Transverse colon (tissue), 4 donors: ENCODE measurements at regions not wholly inside any gene's neighbourhood (a gene's known extent, or its start where the extent isn't known, plus 50 kb on each side); places are given as distances from the start of the nearest gene placed in this dataset.

Experiments
- DNase-seq: peaks from one replicate; pipeline ENCODE4 v3.0.0-alpha.2; 2019
- H3K27ac ChIP-seq, 4 donors: fragments of 200-600 bp; sonication (generic); 2 replicates each; pipeline ENCODE4 v1.5.1; 2016 to 2018; ENCODE audit warnings: inconsistent platforms in 4 of 4
- H3K27me3 ChIP-seq: fragments of 200-600 bp; sonication (generic); 2 replicates; pipeline ENCODE4 v1.5.1; 2017; ENCODE audit warnings: inconsistent platforms
- H3K36me3 ChIP-seq, 4 donors: fragments of 200-600 bp; sonication (generic); 2 replicates each; pipeline ENCODE4 v1.5.1; 2017 to 2019; ENCODE audit warnings: inconsistent platforms in 4 of 4
- H3K4me1 ChIP-seq, 4 donors: fragments of 200-600 bp; sonication (generic); 2 replicates each; pipeline ENCODE4 v1.5.1; 2017 to 2020; ENCODE audit warnings: inconsistent platforms in 4 of 4
- H3K4me3 ChIP-seq, 4 donors: fragments of 200-600 bp; sonication (generic); 1 replicate in 1 of 4; 2 replicates in 3 of 4; pipeline versions ENCODE4 v1.5.1 to v1.6.1; 2017 to 2019; ENCODE audit warnings: inconsistent platforms in 4 of 4
- H3K9me3 ChIP-seq, 2 donors: fragments of 200-600 bp; sonication (generic); 2 replicates each; pipeline ENCODE4 v1.5.1; 2017 to 2019; ENCODE audit warnings: inconsistent platforms in 2 of 2
- EP300 ChIP-seq: sonication (generic); formaldehyde crosslinking; IDR thresholded peaks from one replicate; pipeline ENCODE4 v1.6.1; 2017; ENCODE audit warnings: antibody characterized with exemption, low read depth
- POLR2A ChIP-seq: fragments of 450-650 bp; IDR thresholded peaks from one replicate; pipeline ENCODE4 v1.6.1; 2016; ENCODE audit warnings: antibody characterized with exemption, mild to moderate bottlenecking, moderate library complexity
- POLR2AphosphoS5 ChIP-seq, 3 donors: sonication (generic); formaldehyde crosslinking; IDR thresholded peaks; one replicate each; pipeline ENCODE4 v1.6.1; 2016; ENCODE audit warnings: antibody characterized with exemption in 3 of 3
- WGBS, 2 donors: methylation state at CpG; one replicate each; pipeline ENCODE4 v1.1.5; 2018; ENCODE audit warnings: low coverage in 1 of 2; 5-methylcytosine and 5-hydroxymethylcytosine counted together
- in situ Hi-C, 4 donors: fragments of 200-750 bp; cut with MboI; loops; one replicate each; pipeline versions ENCODE4 v1.15.0 to v1.15.1; 2017; ENCODE audit warnings: low sequenced_read_pairs in 3 of 4, low pct_ligation_motif_present in 1 of 4, low pct_unique_long_range_greater_than_20kb in 1 of 4
- intact Hi-C: fragments of 100-400 bp; cut with DNase I; formaldehyde crosslinking; loops from one replicate; pipeline ENCODE4 v1.15.1; 2023; ENCODE audit warnings: low total_unique reads
- TF ChIP-seq, protein P1 (sequence below), 5 experiments: fragments of 200-600 bp in 3 of 5; fragments of 450-650 bp in 2 of 5; sonication (generic) in 3 of 5; IDR thresholded peaks; 1 replicate in 2 of 5; 2 replicates in 3 of 5; pipeline ENCODE4 v1.5.1; 2016 to 2017; ENCODE audit warnings: antibody characterized with exemption in 5 of 5, inconsistent platforms in 3 of 5, mild to moderate bottlenecking in 2 of 5, moderate library complexity in 1 of 5

DNA sequence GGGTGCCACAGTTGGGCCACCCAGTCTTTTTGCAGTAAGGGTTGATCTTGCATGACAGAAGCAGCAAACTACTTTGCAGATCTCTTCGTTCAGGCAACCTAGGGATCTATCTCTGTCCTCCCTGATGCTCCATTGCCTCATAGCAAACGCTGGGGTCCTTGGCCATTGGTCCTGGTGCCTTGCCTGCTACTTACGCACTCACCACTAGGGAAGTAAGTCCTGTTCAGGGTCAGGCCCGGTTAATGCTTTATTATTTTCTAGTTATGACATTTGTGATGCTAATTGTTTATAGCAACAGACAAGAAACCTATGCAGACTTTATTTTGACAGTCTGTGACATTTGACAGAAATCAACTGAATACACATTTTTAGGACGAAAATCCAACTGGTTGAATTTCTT, 326.5 kb upstream of the FMN2 start:
- in situ Hi-C loops, result no loop called here
- no peaks in the 10 kb centered on the region for H3K27me3 ChIP-seq
- no peaks in the 10 kb centered on the region for H3K9me3 ChIP-seq
- DNase-seq, result no peak
- no peak overlapping the region for H3K27ac ChIP-seq
- TF ChIP-seq POLR2AphosphoS5 (IDR thresholded peaks at IDR 0.05) (no peak), POLR2A (no peak), EP300 (no peak)
- TF ChIP-seq, protein P1, sequence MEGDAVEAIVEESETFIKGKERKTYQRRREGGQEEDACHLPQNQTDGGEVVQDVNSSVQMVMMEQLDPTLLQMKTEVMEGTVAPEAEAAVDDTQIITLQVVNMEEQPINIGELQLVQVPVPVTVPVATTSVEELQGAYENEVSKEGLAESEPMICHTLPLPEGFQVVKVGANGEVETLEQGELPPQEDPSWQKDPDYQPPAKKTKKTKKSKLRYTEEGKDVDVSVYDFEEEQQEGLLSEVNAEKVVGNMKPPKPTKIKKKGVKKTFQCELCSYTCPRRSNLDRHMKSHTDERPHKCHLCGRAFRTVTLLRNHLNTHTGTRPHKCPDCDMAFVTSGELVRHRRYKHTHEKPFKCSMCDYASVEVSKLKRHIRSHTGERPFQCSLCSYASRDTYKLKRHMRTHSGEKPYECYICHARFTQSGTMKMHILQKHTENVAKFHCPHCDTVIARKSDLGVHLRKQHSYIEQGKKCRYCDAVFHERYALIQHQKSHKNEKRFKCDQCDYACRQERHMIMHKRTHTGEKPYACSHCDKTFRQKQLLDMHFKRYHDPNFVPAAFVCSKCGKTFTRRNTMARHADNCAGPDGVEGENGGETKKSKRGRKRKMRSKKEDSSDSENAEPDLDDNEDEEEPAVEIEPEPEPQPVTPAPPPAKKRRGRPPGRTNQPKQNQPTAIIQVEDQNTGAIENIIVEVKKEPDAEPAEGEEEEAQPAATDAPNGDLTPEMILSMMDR (IDR thresholded peaks at IDR 0.05), result no peak
- H3K4me1 ChIP-seq, result no peaks in the 10 kb centered on the region
- 86 to 95% methylated on average over 4 to 5 of the region's 5 CpGs for WGBS, 2 donors
- no peaks in the 10 kb centered on the region for H3K36me3 ChIP-seq
- intact Hi-C loops, result no loop called here
- no peak overlapping the region for H3K4me3 ChIP-seq

DNA sequence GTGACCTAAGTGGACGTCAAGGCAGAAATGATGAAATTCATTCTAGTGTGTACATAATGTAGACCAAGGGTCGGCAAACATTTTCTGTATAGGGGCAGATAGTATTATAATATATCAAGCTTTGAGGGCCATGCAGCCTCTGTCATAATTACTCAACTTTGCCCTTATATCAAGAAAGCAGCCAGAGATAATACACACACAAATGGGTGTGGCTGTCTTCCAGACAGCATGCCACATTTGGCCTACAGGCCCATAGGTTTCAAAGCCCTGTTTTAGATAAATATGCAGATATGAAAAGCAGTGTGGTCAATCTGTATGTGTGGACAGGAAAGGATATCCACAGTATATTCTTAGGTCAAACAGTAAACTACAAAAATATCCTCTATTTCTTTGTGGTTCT, 320.1 kb upstream of the FMN2 start:
- 66% methylated on average over 2 of the region's 2 CpGs; no CpG with 5 or more reads in 1 of the 2 donors for WGBS, 2 donors
- intact Hi-C loops (no loop called here), in situ Hi-C loops (no loop called here)
- Histone ChIP-seq H3K9me3 (no peaks in the 10 kb centered on the region), H3K27me3 (no peaks in the 10 kb centered on the region), H3K4me1 (peaks cover 0 to 5% (median 2%) of the 10 kb centered on the region in 4 donors), H3K4me3 (no peak overlapping the region), H3K27ac (no peak overlapping the region), H3K36me3 (no peaks in the 10 kb centered on the region)
- TF ChIP-seq, protein P1 (IDR thresholded peaks at IDR 0.05), result no peak
- TF ChIP-seq POLR2A (no peak), POLR2AphosphoS5 (IDR thresholded peaks at IDR 0.05) (no peak), EP300 (no peak)
- no peak for DNase-seq

DNA sequence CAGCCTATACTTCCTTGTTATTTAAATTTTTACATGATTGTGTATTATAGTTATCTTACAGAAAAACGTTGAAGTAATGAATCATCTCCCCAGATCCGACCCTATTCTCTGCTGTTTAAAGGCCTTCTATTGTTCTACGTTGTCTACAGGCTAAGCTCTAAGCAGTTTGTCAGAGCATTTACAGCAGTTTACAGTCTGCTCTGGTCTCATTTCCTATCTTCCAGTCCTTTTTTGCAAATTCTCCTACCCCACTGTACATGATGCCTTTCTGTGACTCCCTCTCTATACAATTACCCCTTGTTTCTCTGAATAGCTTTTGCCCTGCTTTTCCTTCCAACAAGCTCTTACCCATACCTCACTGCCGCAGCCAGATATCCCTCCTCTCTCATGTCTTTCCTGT, 319.2 kb upstream of the FMN2 start:
- peaks cover 0 to 5% (median 2%) of the 10 kb centered on the region in 4 donors for H3K4me1 ChIP-seq
- DNase-seq, result no peak
- intact Hi-C loops, result no loop called here

DNA sequence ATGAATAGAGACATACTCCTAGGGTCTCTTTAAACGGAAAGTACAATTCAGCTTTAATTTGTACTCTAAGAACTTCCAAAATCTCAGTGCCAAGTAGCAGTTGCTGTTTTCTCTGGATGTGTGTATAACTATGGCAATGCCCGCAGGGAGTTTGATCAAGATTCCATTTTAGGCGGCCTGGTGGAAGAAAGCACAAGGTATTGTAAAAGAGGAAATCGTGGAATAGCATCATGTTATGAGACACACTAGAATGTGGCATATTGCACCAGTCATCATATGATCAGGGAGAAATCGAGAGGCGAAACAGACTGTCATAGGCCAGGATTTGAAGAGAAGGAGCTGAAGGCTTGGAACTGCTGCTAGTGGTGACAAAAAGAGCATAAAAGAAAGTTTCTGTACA, 316.2 kb upstream of the FMN2 start:
- Histone ChIP-seq H3K27ac (no peak overlapping the region), H3K9me3 (no peaks in the 10 kb centered on the region), H3K36me3 (no peaks in the 10 kb centered on the region), H3K4me3 (no peak overlapping the region), H3K4me1 (peaks cover 0 to 5% (median 2%) of the 10 kb centered on the region in 4 donors), H3K27me3 (no peaks in the 10 kb centered on the region)
- 86 to 87% methylated on average over 6 of the region's 6 CpGs for WGBS, 2 donors
- no peak for DNase-seq
- in situ Hi-C loops (no loop called here), intact Hi-C loops (no loop called here)
- TF ChIP-seq, protein P1 (IDR thresholded peaks at IDR 0.05), result no peak

More for the DNA sequence above, 319.2 kb upstream of the FMN2 start:
- Histone ChIP-seq H3K4me3 (no peak overlapping the region), H3K36me3 (no peaks in the 10 kb centered on the region), H3K27me3 (no peaks in the 10 kb centered on the region), H3K27ac (no peak overlapping the region), H3K9me3 (no peaks in the 10 kb centered on the region)
- in situ Hi-C loops, result no loop called here
- TF ChIP-seq POLR2AphosphoS5 (IDR thresholded peaks at IDR 0.05) (no peak), EP300 (no peak), POLR2A (no peak)
- TF ChIP-seq, protein P1 (IDR thresholded peaks at IDR 0.05), result no peak
- WGBS, 2 donors, result 64 to 68% methylated on average over 4 of the region's 4 CpGs
